C1 segment of cervical spinal cord (tissue), 14 donors: ENCODE measurements at regions not wholly inside any gene's neighbourhood (a gene's known extent, or its start where the extent isn't known, plus 50 kb on each side); places are given as distances from the start of the nearest gene placed in this dataset.
"Not testable (repeated sequence)": the region's sequence is repeated elsewhere in the genome, so short reads cannot be mapped to it uniquely, and the experiment has no call there.

Experiments
- DNase-seq, 14 donors: peaks; one replicate each; lab custom pipeline; 2025; lab: John Stamatoyannopoulos, UW

DNA sequence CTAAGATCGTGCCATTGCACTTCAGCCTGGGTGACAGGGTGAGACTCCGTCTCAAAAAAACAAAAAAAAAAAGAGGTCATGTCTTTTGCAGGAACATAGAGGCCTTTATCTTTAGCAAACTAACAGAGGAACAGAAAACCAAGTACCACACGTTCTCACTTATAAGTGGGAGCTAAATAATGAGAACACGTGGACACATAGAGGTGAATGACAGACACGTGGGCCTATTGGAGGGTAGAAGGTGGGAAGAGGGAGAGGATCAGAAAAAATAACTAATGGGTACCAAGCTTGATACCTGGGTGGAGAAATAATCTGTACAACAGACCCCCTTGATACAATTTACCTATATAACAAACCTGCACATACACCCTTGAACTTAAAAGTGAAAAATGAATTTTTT is 401.4 kb upstream of the NAALADL2 start:
- no peak for DNase-seq

DNA sequence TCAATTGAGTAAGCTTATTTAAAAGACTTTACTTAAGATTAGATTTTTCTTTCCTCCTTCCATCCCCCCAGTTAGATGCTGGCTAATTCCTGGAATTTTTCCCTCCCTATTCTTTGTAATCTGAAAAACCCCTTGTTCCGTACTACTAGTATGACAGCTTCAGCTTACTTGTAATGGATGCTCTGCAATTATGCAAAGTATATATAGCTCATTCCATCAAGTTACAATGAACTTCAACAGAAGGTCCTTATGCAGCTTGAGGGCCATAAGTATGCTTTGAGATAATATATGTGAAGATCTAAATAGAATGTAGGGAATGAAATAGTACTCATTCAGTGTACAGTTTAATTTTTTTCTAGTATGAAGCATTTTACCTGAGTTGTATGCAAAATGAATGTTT is 398.3 kb upstream of the NAALADL2 start:
- no peak for DNase-seq

GRCh38 chr3:174462916-174463315 is 396.2 kb upstream of the NAALADL2 start:
- DNase-seq = no peak

- no peak for DNase-seq
These were observed 394.0 kb upstream of the NAALADL2 start for GRCh38 chr3:174465177-174465576.

GRCh38 chr3:174466471-174467054 is 392.6 kb upstream of the NAALADL2 start:
- DNase-seq = no peak

GRCh38 chr3:174477491-174477890 is 381.6 kb upstream of the NAALADL2 start:
- DNase-seq = no peak

GRCh38 chr3:174480767-174481166 is 378.4 kb upstream of the NAALADL2 start:
- DNase-seq = no peak

DNA sequence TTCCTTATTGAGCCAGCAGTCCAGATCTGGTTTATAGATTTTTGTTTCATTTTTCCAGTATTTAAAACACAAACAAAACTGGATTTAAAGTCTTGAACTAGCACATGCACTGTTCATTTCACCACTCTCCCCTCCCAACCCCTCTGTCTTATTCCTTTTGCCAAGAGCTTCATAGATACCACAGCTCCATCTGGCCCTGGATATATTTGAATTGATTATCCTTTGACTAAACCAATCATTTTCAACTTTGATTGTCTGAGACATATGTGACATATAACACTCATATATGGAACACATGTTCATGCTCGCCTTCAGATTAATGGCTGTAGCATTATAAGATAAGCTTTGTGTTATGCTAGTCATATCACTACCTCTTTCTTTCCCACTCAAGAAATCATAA is 376.6 kb upstream of the NAALADL2 start:
- no peak for DNase-seq

DNA sequence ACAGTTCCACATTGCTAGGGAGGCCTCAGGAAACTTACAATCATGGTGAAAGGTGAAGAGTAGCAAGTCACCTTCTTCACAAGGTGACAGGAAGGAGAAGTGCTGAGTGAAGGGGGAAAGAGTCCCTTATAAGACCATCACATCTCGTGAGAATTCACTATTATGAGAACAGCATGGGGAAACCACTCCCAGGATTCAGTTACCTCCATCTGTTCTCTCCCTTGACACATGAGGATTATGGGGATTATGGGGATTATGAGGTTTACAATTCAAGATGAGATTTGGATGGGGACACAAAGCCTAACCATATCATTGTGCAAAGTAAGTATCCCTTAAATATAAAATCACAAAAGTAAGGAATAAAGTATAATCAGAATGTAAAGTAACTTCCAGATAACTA is 375.9 kb upstream of the NAALADL2 start:
- DNase-seq = no peak

DNA sequence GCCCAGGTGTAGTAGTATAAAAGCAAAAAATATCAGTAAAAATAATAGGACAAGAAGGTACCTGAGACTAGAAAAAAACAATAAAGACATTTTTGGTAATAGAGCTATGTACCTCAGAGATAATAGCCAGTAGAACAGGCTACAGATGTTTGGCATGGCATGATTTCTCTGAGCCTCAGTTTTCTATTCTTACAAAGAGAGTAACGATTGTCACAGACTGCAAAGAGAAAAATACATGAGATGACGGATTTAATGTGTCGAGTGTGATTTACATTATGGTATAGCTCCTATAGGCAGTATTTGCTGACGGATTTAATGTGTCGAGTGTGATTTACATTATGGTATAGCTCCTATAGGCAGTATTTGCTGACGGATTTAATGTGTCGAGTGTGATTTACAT is 375.3 kb upstream of the NAALADL2 start:
- not testable (repeated sequence) for DNase-seq

DNA sequence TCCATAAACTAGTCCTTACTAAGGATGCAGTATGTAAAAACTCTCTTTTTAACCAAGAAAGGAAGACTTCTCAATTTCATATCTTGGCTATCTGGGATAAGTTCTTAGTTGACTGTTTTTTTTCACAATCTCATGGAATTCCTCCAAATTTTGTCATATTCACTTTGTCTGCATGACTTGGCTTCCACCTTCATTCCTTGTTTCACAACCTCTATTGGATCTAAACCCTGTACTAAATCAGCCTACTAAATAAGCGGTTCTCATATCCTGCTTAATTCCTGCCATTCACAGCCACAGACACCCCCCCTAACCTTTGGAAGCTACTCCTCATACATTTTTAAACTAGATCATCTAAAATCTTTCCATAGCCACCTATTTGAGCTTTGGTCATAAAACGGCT is 370.6 kb upstream of the NAALADL2 start:
- no peak for DNase-seq

DNA sequence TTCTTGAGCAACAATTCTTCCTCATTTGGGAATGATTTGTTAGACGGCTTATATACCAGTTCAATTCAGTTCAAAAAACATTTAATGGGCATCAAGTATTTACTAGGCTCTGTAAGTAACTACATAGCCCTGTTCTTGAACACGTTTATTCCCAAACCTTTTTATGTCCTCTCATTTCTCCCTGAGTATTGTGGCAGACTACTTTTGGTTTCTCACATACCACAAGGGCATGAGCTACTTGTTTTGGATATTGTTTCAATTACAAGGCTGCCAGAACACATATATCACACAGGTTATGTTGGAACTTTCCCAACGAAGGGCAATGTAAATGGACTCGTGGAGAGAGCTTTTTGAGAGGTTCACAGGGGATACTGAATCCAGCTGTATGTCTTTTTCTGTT is 363.8 kb upstream of the NAALADL2 start:
- DNase-seq = no peak

DNA sequence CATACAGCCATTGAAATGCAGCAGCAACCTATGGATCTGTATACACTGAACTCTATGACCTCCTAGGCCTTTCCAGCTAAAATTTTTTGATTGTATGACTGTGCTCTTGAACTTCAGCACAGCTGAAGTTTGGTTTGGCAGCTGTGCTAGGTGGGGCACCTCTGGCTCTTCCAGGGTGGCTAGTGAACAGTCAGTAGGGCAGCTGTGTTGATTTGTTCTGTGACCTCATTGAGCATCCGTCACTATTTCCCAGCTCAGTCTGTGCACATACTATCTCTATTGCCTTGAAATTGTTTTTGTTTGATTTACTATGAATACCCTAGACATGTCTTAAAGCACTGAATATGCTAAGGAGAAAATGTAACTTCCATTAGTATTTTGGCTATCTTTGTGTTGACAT is 363.2 kb upstream of the NAALADL2 start:
- no peak for DNase-seq

GRCh38 chr3:174498638-174499037 is 360.5 kb upstream of the NAALADL2 start:
- DNase-seq = no peak

- DNase-seq = no peak
These were observed 353.9 kb upstream of the NAALADL2 start for GRCh38 chr3:174505266-174505665.

DNA sequence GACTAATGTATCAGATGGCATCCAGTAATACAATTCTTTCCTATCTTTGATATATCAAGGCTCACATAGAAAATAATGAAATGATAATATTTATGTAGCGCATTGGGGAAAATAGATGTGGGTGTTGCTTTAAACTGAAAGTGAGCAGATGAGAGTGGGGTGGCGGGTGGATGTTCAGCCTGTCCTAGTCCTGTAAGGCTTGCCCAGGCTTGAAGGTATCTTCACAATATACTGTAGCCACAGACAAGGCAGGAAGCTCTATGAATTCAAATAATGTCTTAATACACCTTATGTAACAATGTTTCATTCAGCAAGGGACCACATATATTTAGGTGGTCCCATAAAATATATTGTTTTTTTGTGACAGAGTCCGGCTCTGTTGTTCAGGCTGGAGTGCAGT is 334.9 kb upstream of the NAALADL2 start:
- DNase-seq = no peak

DNA sequence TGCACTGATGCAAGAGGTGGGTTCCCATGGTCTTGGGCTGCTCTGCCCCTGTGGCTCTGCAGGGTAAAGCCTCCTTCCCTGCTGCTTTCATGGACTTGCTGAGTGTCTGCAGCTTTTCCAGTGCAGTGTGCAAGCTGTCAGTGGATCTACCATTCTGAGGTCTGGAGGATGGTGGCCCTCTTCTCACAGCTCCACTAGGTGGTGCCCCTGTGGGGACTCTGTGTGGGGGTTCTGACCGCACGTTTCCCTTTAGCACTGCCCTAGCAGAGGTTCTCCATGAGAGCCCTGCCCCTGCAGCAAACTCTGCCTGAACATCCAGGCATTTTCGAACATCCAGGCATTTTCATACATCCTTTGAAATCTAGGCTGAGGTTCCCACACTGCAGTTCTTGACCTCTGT is 329.8 kb upstream of the NAALADL2 start:
- DNase-seq = no peak

DNA sequence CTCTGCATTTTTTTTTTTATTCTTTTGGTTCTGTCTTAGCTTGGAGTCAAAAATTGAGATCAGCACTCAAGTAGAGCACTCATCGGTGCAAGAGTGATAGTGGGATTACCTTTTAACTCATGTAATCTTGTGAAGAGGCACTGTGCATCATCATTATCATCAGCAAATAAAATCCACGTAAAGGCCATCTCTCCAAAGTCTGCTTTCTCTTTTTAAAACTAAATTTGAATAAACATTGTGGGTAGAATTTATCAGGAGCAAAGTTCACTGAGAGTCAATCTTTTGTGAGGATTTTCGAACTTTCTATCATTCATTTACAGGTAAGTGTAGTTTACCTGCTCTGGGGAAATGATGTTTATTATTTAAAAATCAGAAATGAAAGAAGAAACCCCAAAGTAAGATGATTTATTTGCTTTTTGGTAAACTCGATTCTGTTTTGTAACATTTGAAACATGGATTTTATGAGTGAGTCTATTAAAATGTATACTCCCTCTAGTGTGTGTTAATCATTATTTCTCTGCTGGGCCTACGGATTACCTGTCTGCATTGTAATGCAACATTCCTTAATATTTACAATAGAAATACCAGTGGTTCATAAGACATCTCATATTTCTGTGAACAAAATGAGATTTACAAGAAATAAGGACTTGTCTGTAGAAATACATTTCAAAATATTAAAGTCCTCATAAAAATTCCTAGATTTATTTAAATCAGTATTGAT is 327.7 kb upstream of the NAALADL2 start:
- no peak for DNase-seq

- DNase-seq = no peak
These were observed 326.9 kb upstream of the NAALADL2 start for GRCh38 chr3:174532216-174532615.

GRCh38 chr3:174532776-174533175 is 326.4 kb upstream of the NAALADL2 start:
- DNase-seq = no peak

GRCh38 chr3:174533286-174533685 is 325.8 kb upstream of the NAALADL2 start:
- no peak for DNase-seq

- DNase-seq = no peak
These were observed 322.8 kb upstream of the NAALADL2 start for GRCh38 chr3:174536319-174536718.

DNA sequence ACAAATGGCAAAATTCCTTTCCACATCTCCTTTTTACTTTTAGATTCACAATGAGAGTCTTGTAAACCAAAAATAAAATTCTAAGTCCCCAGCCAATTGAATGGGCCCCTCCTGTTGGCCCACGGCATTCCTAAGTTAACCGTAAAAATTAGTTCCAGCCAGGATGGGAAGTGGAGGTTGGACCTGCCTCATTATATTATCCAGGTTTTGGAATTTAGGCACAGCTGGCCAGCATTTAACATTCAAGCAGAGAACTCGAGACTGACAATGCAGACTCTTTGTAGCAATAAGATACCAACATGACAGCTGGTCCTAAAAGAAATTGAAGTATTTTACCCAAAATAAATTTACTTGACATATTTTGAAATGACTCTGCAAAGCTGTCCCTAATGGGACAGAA is 321.0 kb upstream of the NAALADL2 start:
- no peak for DNase-seq
